SK-N-SH (cell line): ENCODE measurements at regions not wholly inside any gene's neighbourhood (a gene's known extent, or its start where the extent isn't known, plus 50 kb on each side); places are given as distances from the start of the nearest gene placed in this dataset.

Experiments used
- CTCF ChIA-PET: fragments of 300-600, 350-600 bp; formaldehyde crosslinking; extraction: SDS; loops from one replicate; lab custom pipeline; 2021; lab: Yijun Ruan, JAX
- POLR2A ChIA-PET: fragments of 350-600 bp; sonication (Branson Sonifier 250); formaldehyde crosslinking; extraction: SDS; loops from one replicate; lab custom pipeline; 2020; ENCODE audit warnings: antibody characterized with exemption, inconsistent platforms; lab: Yijun Ruan, JAX
- DNase-seq: peaks from one replicate; pipeline ENCODE4 v3.0.0; 2012
- H2AFZ ChIP-seq: fragments of 200-600 bp; sonication (generic); 2 replicates; pipeline ENCODE4 v1.8.1; 2016; ENCODE audit warnings: antibody characterized with exemption, mild to moderate bottlenecking, low read depth
- H3F3A ChIP-seq: fragments of 200-600 bp; sonication (generic); replicated peaks from 2 replicates; pipeline ENCODE3; 2016; ENCODE audit warnings: antibody characterized with exemption, mild to moderate bottlenecking; ENCODE audit not compliant: insufficient read depth
- H3K27ac ChIP-seq, 2 experiments: fragments of 200-500 bp in 1 of 2; fragments of 200-600 bp in 1 of 2; sonication (Bioruptor generic) in 1 of 2; sonication (generic), shearing (Covaris generic) in 1 of 2; 2 replicates each; pipeline versions ENCODE4 v1.5.1 to v1.6.1; 2014 to 2016; ENCODE audit warnings: low read depth in 2 of 2, inconsistent platforms in 1 of 2, low read length in 1 of 2, mild to moderate bottlenecking in 1 of 2, mixed read lengths in 1 of 2
- H3K27me3 ChIP-seq: fragments of 200-600 bp; sonication (generic), shearing (Covaris generic); 2 replicates; pipeline ENCODE4 v1.6.1; 2016; ENCODE audit warnings: mixed run types; ENCODE audit not compliant: insufficient read depth
- H3K36me3 ChIP-seq, 2 experiments: fragments of 200-500 bp in 1 of 2; fragments of 200-600 bp in 1 of 2; sonication (Bioruptor generic) in 1 of 2; sonication (generic) in 1 of 2; replicated peaks in 1 of 2; 2 replicates each; pipeline versions ENCODE3 to v1.5.1; 2014 to 2016; ENCODE audit warnings: low read length in 1 of 2, mild to moderate bottlenecking in 1 of 2; ENCODE audit not compliant: insufficient read depth in 2 of 2, control insufficient read depth in 1 of 2
- H3K4me1 ChIP-seq, 2 experiments: fragments of 200-500 bp in 1 of 2; fragments of 200-600 bp in 1 of 2; sonication (Bioruptor generic) in 1 of 2; sonication (generic), shearing (Covaris generic) in 1 of 2; 2 replicates each; pipeline versions ENCODE4 v1.5.1 to v1.6.1; 2014 to 2016; ENCODE audit warnings: low read depth in 1 of 2, low read length in 1 of 2, mixed run types in 1 of 2; ENCODE audit not compliant: insufficient read depth in 2 of 2, control insufficient read depth in 1 of 2
- H3K4me2 ChIP-seq: fragments of 200-600 bp; sonication (generic), shearing (Covaris generic); 2 replicates; pipeline ENCODE4 v1.6.1; 2017; ENCODE audit warnings: mixed run types
- H3K4me3 ChIP-seq, 2 experiments: fragments of 200-500 bp in 1 of 2; fragments of 200-600 bp in 1 of 2; sonication (Bioruptor generic) in 1 of 2; sonication (generic), shearing (Covaris generic) in 1 of 2; 2 replicates each; pipeline versions ENCODE4 v1.5.1 to v1.8.1; 2014 to 2016; ENCODE audit warnings: low read depth in 2 of 2, inconsistent platforms in 1 of 2, low read length in 1 of 2, mild to moderate bottlenecking in 1 of 2, mixed read lengths in 1 of 2, moderate library complexity in 1 of 2
- H3K79me2 ChIP-seq: fragments of 200-600 bp; sonication (generic); 2 replicates; pipeline ENCODE4 v1.8.1; 2017; ENCODE audit warnings: mild to moderate bottlenecking; ENCODE audit not compliant: insufficient read depth
- H3K9ac ChIP-seq: fragments of 200-600 bp; sonication (generic); 2 replicates; pipeline ENCODE4 v1.6.1; 2017; ENCODE audit warnings: mixed run types
- H3K9me2 ChIP-seq: fragments of 200-600 bp; sonication (generic); 2 replicates; pipeline ENCODE4 v1.6.1; 2017; ENCODE audit warnings: mixed run types
- H3K9me3 ChIP-seq: fragments of 200-600 bp; sonication (generic); 2 replicates; pipeline ENCODE4 v1.6.1; 2017; ENCODE audit warnings: mixed run types, mild to moderate bottlenecking, moderate library complexity
- H4K20me1 ChIP-seq: fragments of 200-600 bp; sonication (generic); 2 replicates; pipeline ENCODE4 v1.6.1; 2017; ENCODE audit warnings: mild to moderate bottlenecking, mixed run types; ENCODE audit not compliant: insufficient read depth
- CTCF ChIP-seq: fragments of 200-600 bp; sonication (generic); IDR thresholded peaks from 2 replicates; pipeline ENCODE4 v1.6.1; 2017; ENCODE audit warnings: antibody characterized with exemption, mild to moderate bottlenecking, moderate library complexity
- FOSL2 ChIP-seq: IDR thresholded peaks from 2 replicates; pipeline ENCODE4 v1.4.0; 2012; ENCODE audit warnings: low read depth, mild to moderate bottlenecking, moderate library complexity, borderline replicate concordance
- FOXJ3 ChIP-seq: sonication (generic); formaldehyde crosslinking; IDR thresholded peaks from 2 replicates; pipeline ENCODE4 v1.5.1; 2020; ENCODE audit warnings: mild to moderate bottlenecking, missing genetic modification reagents
- GABPA ChIP-seq: IDR thresholded peaks from 2 replicates; pipeline ENCODE4 v1.4.0; 2012; ENCODE audit warnings: low read depth, mild to moderate bottlenecking
- GATA2 ChIP-seq: sonication (generic); formaldehyde crosslinking; IDR thresholded peaks from 2 replicates; pipeline ENCODE4 v1.5.0; 2020; ENCODE audit warnings: mild to moderate bottlenecking, missing genetic modification reagents
- JUND ChIP-seq: IDR thresholded peaks from 2 replicates; pipeline ENCODE4 v1.4.0; 2012
- MXI1 ChIP-seq: IDR thresholded peaks from 2 replicates; pipeline ENCODE4 v1.6.1; 2012; ENCODE audit warnings: mild to moderate bottlenecking, low read depth, low read length, improper control_type of control experiment
- NRF1 ChIP-seq: IDR thresholded peaks from 2 replicates; pipeline ENCODE4 v1.6.1; 2012; ENCODE audit warnings: low read depth, mild to moderate bottlenecking, low read length
- POLR2AphosphoS5 ChIP-seq: IDR thresholded peaks from 2 replicates; pipeline ENCODE4 v1.6.1; 2012; ENCODE audit warnings: low read depth, low read length
- RCOR1 ChIP-seq: fragments of 150-350 bp; IDR thresholded peaks from 2 replicates; pipeline ENCODE4 v1.6.1; 2017; ENCODE audit warnings: antibody characterized with exemption, low read length
- REST ChIP-seq: IDR thresholded peaks from 2 replicates; pipeline ENCODE4 v1.6.1; 2012; ENCODE audit warnings: mild to moderate bottlenecking, low read depth, low read length, moderate library complexity
- RXRA ChIP-seq: IDR thresholded peaks from 2 replicates; pipeline ENCODE4 v1.4.0; 2012; ENCODE audit warnings: low read depth, mild to moderate bottlenecking, borderline replicate concordance
- USF1 ChIP-seq: IDR thresholded peaks from 2 replicates; pipeline ENCODE4 v1.4.0; 2012; ENCODE audit warnings: low read depth, borderline replicate concordance
- USF2 ChIP-seq: fragments of 150-350 bp; IDR thresholded peaks from 2 replicates; pipeline ENCODE4 v1.6.1; 2017; ENCODE audit warnings: antibody characterized with exemption, low read length, low read depth, borderline replicate concordance
- YY1 ChIP-seq: IDR thresholded peaks from 2 replicates; pipeline ENCODE4 v1.4.0; 2012; ENCODE audit warnings: low read depth, mild to moderate bottlenecking
- ZBTB33 ChIP-seq: IDR thresholded peaks from 2 replicates; pipeline ENCODE4 v1.4.0; 2012; ENCODE audit warnings: low read depth, borderline replicate concordance
- WGBS: methylation state at CpG from one replicate; pipeline ENCODE4 v1.1.6; 2017; ENCODE audit warnings: low lambda C conversion rate; 5-methylcytosine and 5-hydroxymethylcytosine counted together

GRCh38 chr11:41842673-41843072, 383.2 kb upstream of the LRRC4C start:
- Histone ChIP-seq H3K4me1 (no peaks in the 10 kb centered on the region), H2AFZ (no peak overlapping the region), H3K9ac (no peak overlapping the region), H3K27ac (no peak overlapping the region), H3K9me3 (no peaks in the 10 kb centered on the region; the same call in 1 of the 2 replicates), H3K4me2 (no peak overlapping the region), H3F3A (no peaks in the 10 kb centered on the region), H3K79me2 (no peaks in the 10 kb centered on the region), H3K36me3 (no peaks in the 10 kb centered on the region), H3K27me3 (no peaks in the 10 kb centered on the region), H3K9me2 (no peaks in the 10 kb centered on the region), H3K4me3 (no peak overlapping the region), H4K20me1 (no peaks in the 10 kb centered on the region)
- 30% methylated on average over 8 of the region's 8 CpGs for WGBS
- ChIA-PET POLR2A (no interaction called here), CTCF (no interaction called here)
- no peak for DNase-seq
- no peak for TF ChIP-seq FOXJ3 (CRISPR knock-in tag)
- no peak for TF ChIP-seq RXRA
- TF ChIP-seq USF1, result no peak
- TF ChIP-seq USF2, result no peak
- no peak for TF ChIP-seq JUND
- no peak for TF ChIP-seq CTCF
- TF ChIP-seq RCOR1, result no peak
- TF ChIP-seq GABPA, result no peak
- TF ChIP-seq YY1, result no peak
- TF ChIP-seq GATA2 (CRISPR knock-in tag), result no peak
- TF ChIP-seq REST, result no peak
- TF ChIP-seq FOSL2, result no peak
- no peak for TF ChIP-seq ZBTB33
- no peak for TF ChIP-seq NRF1
- TF ChIP-seq POLR2AphosphoS5, result no peak
- TF ChIP-seq MXI1, result no peak
